GM12878 (cell line): ENCODE measurements at regions not wholly inside any gene's neighbourhood (a gene's known extent, or its start where the extent isn't known, plus 50 kb on each side); places are given as distances from the start of the nearest gene placed in this dataset.

Experiments used
- ATAC-seq: fragments of 200-7000 bp; cut with Tn5 transposase; 3 replicates; pipeline ENCODE4 v1.9.1; 2020; ENCODE audit warnings: mild to moderate bottlenecking, moderate library complexity
- BruUV-seq: library from RNA; stranded (reverse); fragments of 400-500 nt; replicated peaks from 2 replicates; lab custom pipeline; 2021; lab: Mats Ljungman, UMichigan
- CTCF ChIA-PET: fragments of 300-600 bp; sonication (Branson Sonifier 250); formaldehyde crosslinking; extraction: SDS; loops from one replicate; lab custom pipeline; 2021; ENCODE audit warnings: inconsistent platforms; lab: Yijun Ruan, JAX
- POLR2A ChIA-PET: fragments of 350-600 bp; formaldehyde crosslinking; extraction: SDS; loops from one replicate; lab custom pipeline; 2021; ENCODE audit warnings: inconsistent platforms; lab: Charles Lee
- RAD21 ChIA-PET: fragments of 300-600 bp; sonication (Branson Sonifier 250); formaldehyde crosslinking; loops from one replicate; lab custom pipeline; 2023; ENCODE audit warnings: antibody characterized with exemption; ENCODE audit not compliant: unreplicated experiment; lab: Charles Lee
- SMC1A ChIA-PET: fragments of 300-600 bp; sonication (Branson Sonifier 250); formaldehyde crosslinking; loops from one replicate; lab custom pipeline; 2023; ENCODE audit not compliant: unreplicated experiment, uncharacterized antibody; lab: Charles Lee
- DNase-seq: peaks from one replicate; pipeline ENCODE4 v3.0.0-alpha.2; 2011; ENCODE audit warnings: low read depth, low spot score
- FAIRE-seq: peaks from 3 replicates; lab custom pipeline; 2011; peaks lifted over from hg19 to GRCh38; lab: Jason Lieb, UNC
- H2AFZ ChIP-seq: 2 replicates; pipeline ENCODE4 v1.6.0; 2011; ENCODE audit warnings: low read depth, low read length, control low read depth; ENCODE audit not compliant: control insufficient read depth
- H3K27ac ChIP-seq: 2 replicates; pipeline ENCODE4 v1.5.1; 2011; ENCODE audit warnings: control low read depth; ENCODE audit not compliant: control insufficient read depth, insufficient read depth
- H3K27me3 ChIP-seq, 2 experiments: replicated peaks in 1 of 2; 2 replicates each; pipeline versions ENCODE4 v1.6.0 to v1.6.1; 2011; ENCODE audit warnings: low read length in 1 of 2; ENCODE audit not compliant: control insufficient read depth in 2 of 2, insufficient read depth in 2 of 2
- H3K36me3 ChIP-seq, 2 experiments: 2 replicates each; pipeline ENCODE4 v1.5.1; 2011; ENCODE audit warnings: low read length in 1 of 2; ENCODE audit not compliant: control insufficient read depth in 2 of 2, insufficient read depth in 2 of 2
- H3K4me1 ChIP-seq: 2 replicates; pipeline ENCODE4 v1.6.1; 2011; ENCODE audit warnings: mild to moderate bottlenecking, low read length, moderate library complexity, mixed read lengths; ENCODE audit not compliant: control insufficient read depth, insufficient read depth
- H3K4me2 ChIP-seq: 2 replicates; pipeline ENCODE4 v1.6.0; 2011; ENCODE audit warnings: control low read depth; ENCODE audit not compliant: control insufficient read depth, insufficient read depth
- H3K4me3 ChIP-seq: fragments of 200-600 bp; sonication (generic); 2 replicates; pipeline ENCODE4 v1.5.1; 2016
- H3K79me2 ChIP-seq: 2 replicates; pipeline ENCODE4 v1.6.0; 2011; ENCODE audit warnings: low read length; ENCODE audit not compliant: control insufficient read depth, insufficient read depth
- H3K9ac ChIP-seq: 2 replicates; pipeline ENCODE4 v1.8.0; 2011; ENCODE audit warnings: low read length, control low read depth, mixed read lengths; ENCODE audit not compliant: control insufficient read depth, insufficient read depth
- H3K9me3 ChIP-seq: replicated peaks from 3 replicates; pipeline ENCODE4 v1.5.1; 2011; ENCODE audit warnings: mild to moderate bottlenecking, low read length; ENCODE audit not compliant: control insufficient read depth, insufficient read depth
- H4K20me1 ChIP-seq: 2 replicates; pipeline ENCODE4 v1.6.0; 2011; ENCODE audit not compliant: control insufficient read depth, insufficient read depth
- ATF7 ChIP-seq: fragments of 450-650 bp; IDR thresholded peaks from 2 replicates; pipeline ENCODE4 v1.6.1; 2016; ENCODE audit warnings: low read depth, mild to moderate bottlenecking
- BMI1 ChIP-seq: fragments of 450-650 bp; IDR thresholded peaks from 2 replicates; pipeline ENCODE4 v1.6.1; 2016; ENCODE audit warnings: mild to moderate bottlenecking, moderate library complexity, borderline replicate concordance
- CREM ChIP-seq: IDR thresholded peaks from 2 replicates; pipeline ENCODE4 v1.6.1; 2014; ENCODE audit warnings: antibody characterized with exemption, low read depth
- MYB ChIP-seq: fragments of 150-350 bp; IDR thresholded peaks from 2 replicates; pipeline ENCODE4 v1.6.1; 2014; ENCODE audit warnings: mild to moderate bottlenecking, low read depth, low read length, borderline replicate concordance
- NR2C1 ChIP-seq: fragments of 450-650 bp; IDR thresholded peaks from 2 replicates; pipeline ENCODE4 v1.6.1; 2017; ENCODE audit warnings: antibody characterized with exemption, mild to moderate bottlenecking, moderate library complexity
- PAX5 ChIP-seq: IDR thresholded peaks from 2 replicates; pipeline ENCODE4 v1.6.1; 2011; ENCODE audit warnings: low read depth, low read length, borderline replicate concordance
- SIN3A ChIP-seq: IDR thresholded peaks from 2 replicates; pipeline ENCODE4 v1.6.1; 2012; ENCODE audit warnings: low read depth, low read length, improper control_type of control experiment
- SUZ12 ChIP-seq: fragments of 200-600 bp; sonication (generic); IDR thresholded peaks from one replicate; pipeline ENCODE4 v1.6.1; 2018; ENCODE audit warnings: antibody characterized with exemption, mild to moderate bottlenecking; ENCODE audit not compliant: unreplicated experiment
- WGBS: methylation state at CpG from one replicate; pipeline ENCODE4 v1.1.6; 2016; ENCODE audit warnings: low lambda C conversion rate; ENCODE audit not compliant: insufficient replicate concordance, insufficient coverage; ENCODE audit errors: missing lambda C conversion rate; 5-methylcytosine and 5-hydroxymethylcytosine counted together
- in situ Hi-C: fragments of 300-500 bp; cut with MboI; formaldehyde crosslinking; loops from 9 replicates; pipeline ENCODE4 v1.14.3; 2018; ENCODE audit warnings: mixed read lengths
- intact Hi-C: fragments of 100-400 bp; cut with micrococcal nuclease; formaldehyde crosslinking; loops from one replicate; pipeline ENCODE4 v1.14.2; 2022; ENCODE audit not compliant: unreplicated experiment
- TF ChIP-seq, protein P1 (sequence below): fragments of 450-650 bp; IDR thresholded peaks from 2 replicates; pipeline ENCODE4 v1.6.1; 2017; ENCODE audit warnings: mild to moderate bottlenecking
- TF ChIP-seq, protein P2 (sequence below): fragments of 150-350 bp; IDR thresholded peaks from 2 replicates; pipeline ENCODE4 v1.6.1; 2016; ENCODE audit warnings: low read depth, low read length

DNA sequence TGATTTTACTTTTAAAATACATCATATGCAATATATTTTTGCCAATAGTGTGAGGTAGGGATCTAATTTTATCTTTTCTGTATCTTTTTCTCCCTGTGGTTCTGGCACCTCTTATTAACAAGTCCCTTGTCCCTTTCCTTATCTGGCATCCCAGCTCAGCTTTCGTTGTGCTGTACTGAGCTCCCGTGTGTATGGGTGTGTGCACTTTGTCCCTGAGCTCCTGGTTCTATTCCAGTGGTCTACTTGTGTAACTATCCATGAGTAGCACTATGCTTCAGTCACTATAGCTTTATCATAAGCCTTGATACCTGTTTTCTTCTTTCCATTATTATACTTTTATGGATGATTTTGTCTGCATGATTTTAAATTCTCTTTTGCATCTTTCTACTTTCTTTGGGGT is 401.4 kb upstream of the POU3F3 start (continued):
- TF ChIP-seq NR2C1 (no peak), ATF7 (no peak), SIN3A (no peak)
- TF ChIP-seq, protein P1, sequence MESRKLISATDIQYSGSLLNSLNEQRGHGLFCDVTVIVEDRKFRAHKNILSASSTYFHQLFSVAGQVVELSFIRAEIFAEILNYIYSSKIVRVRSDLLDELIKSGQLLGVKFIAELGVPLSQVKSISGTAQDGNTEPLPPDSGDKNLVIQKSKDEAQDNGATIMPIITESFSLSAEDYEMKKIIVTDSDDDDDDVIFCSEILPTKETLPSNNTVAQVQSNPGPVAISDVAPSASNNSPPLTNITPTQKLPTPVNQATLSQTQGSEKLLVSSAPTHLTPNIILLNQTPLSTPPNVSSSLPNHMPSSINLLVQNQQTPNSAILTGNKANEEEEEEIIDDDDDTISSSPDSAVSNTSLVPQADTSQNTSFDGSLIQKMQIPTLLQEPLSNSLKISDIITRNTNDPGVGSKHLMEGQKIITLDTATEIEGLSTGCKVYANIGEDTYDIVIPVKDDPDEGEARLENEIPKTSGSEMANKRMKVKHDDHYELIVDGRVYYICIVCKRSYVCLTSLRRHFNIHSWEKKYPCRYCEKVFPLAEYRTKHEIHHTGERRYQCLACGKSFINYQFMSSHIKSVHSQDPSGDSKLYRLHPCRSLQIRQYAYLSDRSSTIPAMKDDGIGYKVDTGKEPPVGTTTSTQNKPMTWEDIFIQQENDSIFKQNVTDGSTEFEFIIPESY: no peak

DNA sequence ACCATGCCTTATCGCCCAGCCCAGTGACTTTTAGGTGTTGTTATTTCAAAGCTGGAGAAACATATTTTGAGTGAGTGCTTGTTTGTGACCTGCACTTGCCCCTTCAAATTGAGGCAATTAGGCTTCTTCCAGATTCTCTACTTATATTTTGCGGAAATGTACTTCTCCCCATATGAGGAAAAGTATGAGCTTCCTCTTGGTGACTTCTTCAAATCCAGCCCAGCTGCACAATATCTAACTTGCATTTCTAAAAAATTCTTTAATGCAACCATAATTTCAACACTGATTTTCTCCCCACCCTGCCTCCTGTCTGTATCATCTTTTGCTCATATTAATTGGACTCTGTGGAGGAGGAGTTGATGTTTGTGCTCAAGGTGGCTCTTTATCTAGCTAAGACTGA is 391.2 kb upstream of the POU3F3 start:
- no peak overlapping the region for H3K4me2 ChIP-seq
- 63% methylated on average over 2 of the region's 2 CpGs for WGBS
- in situ Hi-C loops: no loop called here
- no peaks in the 10 kb centered on the region for H4K20me1 ChIP-seq
- FAIRE-seq (no peak), ATAC-seq (no peak)
- POLR2A ChIA-PET: no interaction called here
- BruUV-seq: no TSS peak
- RAD21 ChIA-PET: no interaction called here
- H3K79me2 ChIP-seq: no peaks in the 10 kb centered on the region
- CTCF ChIA-PET: no interaction called here
- H3K27me3 ChIP-seq: 0 out of 4 replicates have a peak, but pooled peaks cover 0 to 1% of the 10 kb centered on the region in 2 experiments
- H3K4me3 ChIP-seq: no peak overlapping the region
- no peak overlapping the region for H3K9ac ChIP-seq
- intact Hi-C loops: no loop called here
- H3K9me3 ChIP-seq: no peaks in the 10 kb centered on the region
- H3K36me3 ChIP-seq: no peaks in the 10 kb centered on the region
- TF ChIP-seq SUZ12 (no peak), CREM (no peak), MYB (no peak), PAX5 (no peak), BMI1 (no peak)
- TF ChIP-seq, protein P2, sequence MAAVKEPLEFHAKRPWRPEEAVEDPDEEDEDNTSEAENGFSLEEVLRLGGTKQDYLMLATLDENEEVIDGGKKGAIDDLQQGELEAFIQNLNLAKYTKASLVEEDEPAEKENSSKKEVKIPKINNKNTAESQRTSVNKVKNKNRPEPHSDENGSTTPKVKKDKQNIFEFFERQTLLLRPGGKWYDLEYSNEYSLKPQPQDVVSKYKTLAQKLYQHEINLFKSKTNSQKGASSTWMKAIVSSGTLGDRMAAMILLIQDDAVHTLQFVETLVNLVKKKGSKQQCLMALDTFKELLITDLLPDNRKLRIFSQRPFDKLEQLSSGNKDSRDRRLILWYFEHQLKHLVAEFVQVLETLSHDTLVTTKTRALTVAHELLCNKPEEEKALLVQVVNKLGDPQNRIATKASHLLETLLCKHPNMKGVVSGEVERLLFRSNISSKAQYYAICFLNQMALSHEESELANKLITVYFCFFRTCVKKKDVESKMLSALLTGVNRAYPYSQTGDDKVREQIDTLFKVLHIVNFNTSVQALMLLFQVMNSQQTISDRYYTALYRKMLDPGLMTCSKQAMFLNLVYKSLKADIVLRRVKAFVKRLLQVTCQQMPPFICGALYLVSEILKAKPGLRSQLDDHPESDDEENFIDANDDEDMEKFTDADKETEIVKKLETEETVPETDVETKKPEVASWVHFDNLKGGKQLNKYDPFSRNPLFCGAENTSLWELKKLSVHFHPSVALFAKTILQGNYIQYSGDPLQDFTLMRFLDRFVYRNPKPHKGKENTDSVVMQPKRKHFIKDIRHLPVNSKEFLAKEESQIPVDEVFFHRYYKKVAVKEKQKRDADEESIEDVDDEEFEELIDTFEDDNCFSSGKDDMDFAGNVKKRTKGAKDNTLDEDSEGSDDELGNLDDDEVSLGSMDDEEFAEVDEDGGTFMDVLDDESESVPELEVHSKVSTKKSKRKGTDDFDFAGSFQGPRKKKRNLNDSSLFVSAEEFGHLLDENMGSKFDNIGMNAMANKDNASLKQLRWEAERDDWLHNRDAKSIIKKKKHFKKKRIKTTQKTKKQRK: no peak
- TF ChIP-seq, all 136 proteins: peak for 0
- H3K4me1 ChIP-seq: no peaks in the 10 kb centered on the region
- H2AFZ ChIP-seq: no peak overlapping the region
- no peak for DNase-seq
- SMC1A ChIA-PET: no interaction called here
- no peak overlapping the region for H3K27ac ChIP-seq
